ENCODE measurements at regions not wholly inside any gene's neighbourhood (a gene's known extent, or its start where the extent isn't known, plus 50 kb on each side); places are given as distances from the start of the nearest gene placed in this dataset.

GRCh38 chr9:118929287-118929686 lies 439.9 kb downstream of the BRINP1 start:
- intact Hi-C loops (cut with DNase I): no loop called here
- Histone ChIP-seq H3K27me3 (no peaks in the 10 kb centered on the region), H3K4me3 (no peak overlapping the region), H3K36me3 (no peaks in the 10 kb centered on the region), H3K4me1 (no peaks in the 10 kb centered on the region), H3K27ac (no peak overlapping the region), H3K9me3 (no peaks in the 10 kb centered on the region)
- WGBS, 2 donors: 56 to 68% methylated on average over 2 of the region's 2 CpGs
- no peak for DNase-seq
- TF ChIP-seq CTCF (IDR thresholded peaks at IDR 0.05) (no peak), POLR2A (IDR thresholded peaks at IDR 0.05) (no peak)

DNA sequence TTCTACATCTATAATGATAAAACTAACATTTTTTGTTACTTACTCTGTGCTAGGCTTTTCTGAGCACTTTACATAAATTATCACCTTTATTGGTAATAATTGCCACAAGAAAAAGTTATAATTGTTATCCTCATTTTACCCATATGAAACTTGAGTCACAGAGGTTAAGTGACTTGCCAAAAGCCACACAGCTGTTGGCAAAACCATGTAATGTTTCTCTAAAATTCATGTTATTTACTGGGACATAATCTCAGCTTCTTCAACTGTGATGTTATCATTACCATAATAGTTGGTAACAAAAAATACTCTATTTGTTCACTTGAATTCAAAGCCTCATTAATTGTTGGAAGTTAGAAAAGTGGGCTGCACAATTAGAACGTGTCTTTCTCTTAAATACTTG lies 437.3 kb downstream of the BRINP1 start:
- Histone ChIP-seq H3K36me3 (no peaks in the 10 kb centered on the region), H3K27me3 (no peaks in the 10 kb centered on the region), H3K9me3 (no peaks in the 10 kb centered on the region), H3K27ac (no peak overlapping the region), H3K4me3 (no peak overlapping the region), H3K4me1 (no peaks in the 10 kb centered on the region)
- intact Hi-C loops (cut with DNase I): no loop called here
- TF ChIP-seq POLR2A (IDR thresholded peaks at IDR 0.05) (no peak), CTCF (IDR thresholded peaks at IDR 0.05) (no peak)
- WGBS, 2 donors: 28 to 38% methylated on average over 1 of the region's 1 CpG
- DNase-seq: no peak

GRCh38 chr9:118938581-118938980 lies 430.7 kb downstream of the BRINP1 start:
- Histone ChIP-seq H3K4me3 (no peak overlapping the region), H3K27ac (no peak overlapping the region), H3K4me1 (no peaks in the 10 kb centered on the region), H3K9me3 (no peaks in the 10 kb centered on the region), H3K36me3 (no peaks in the 10 kb centered on the region), H3K27me3 (no peaks in the 10 kb centered on the region)
- DNase-seq: no peak
- intact Hi-C loops (cut with DNase I): no loop called here
- no peak for TF ChIP-seq POLR2A (IDR thresholded peaks at IDR 0.05)
- no peak for TF ChIP-seq CTCF (IDR thresholded peaks at IDR 0.05)

DNA sequence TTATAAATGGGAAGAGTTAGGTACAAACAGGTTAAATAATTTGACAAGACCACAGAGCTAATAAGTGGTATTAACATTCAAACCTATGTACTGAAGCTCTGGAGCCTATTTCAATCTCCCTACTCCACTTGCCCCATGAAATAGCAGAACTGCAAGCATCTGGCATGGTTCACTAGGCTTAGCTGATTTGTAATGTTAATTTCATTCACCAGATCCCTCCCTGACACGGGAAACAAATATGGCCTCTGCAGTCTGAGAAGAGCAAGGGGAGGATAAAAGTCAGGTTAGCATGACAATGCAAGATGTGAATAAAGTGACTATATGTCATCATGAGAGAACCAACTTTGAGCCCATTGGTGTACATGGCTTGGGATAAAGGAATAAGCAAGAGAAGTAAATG lies 428.8 kb downstream of the BRINP1 start:
- TF ChIP-seq POLR2A (IDR thresholded peaks at IDR 0.05) (no peak), CTCF (IDR thresholded peaks at IDR 0.05) (no peak)
- H3K27me3 ChIP-seq: no peaks in the 10 kb centered on the region
- 11 to 40% methylated on average over 1 of the region's 1 CpG for WGBS, 2 donors

DNA sequence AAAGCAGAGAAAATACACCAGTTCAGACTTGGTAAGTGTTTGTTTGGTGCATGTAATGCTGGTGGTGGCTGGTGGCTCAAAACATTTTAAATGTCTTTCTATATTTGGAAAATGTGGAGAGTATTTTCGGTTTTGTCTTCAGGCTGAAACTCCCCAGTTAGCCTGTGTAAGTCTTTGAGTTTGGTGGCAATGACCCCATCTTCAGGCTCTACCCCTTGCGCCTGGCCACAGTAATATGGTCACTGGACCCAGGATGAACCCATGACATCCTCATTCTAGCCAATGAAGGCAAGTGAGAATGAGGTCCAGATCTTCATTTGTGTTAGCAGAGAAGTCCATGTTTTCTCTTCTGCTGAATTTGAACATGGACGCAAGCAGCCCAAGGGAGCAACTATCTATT lies 422.6 kb downstream of the BRINP1 start:
- no peak overlapping the region for H3K4me3 ChIP-seq

More for the DNA sequence above, 428.8 kb downstream of the BRINP1 start:
- no peaks in the 10 kb centered on the region for H3K9me3 ChIP-seq
- H3K4me1 ChIP-seq: no peaks in the 10 kb centered on the region
- H3K4me3 ChIP-seq: no peak overlapping the region
- intact Hi-C loops (cut with DNase I): no loop called here
- H3K27ac ChIP-seq: no peak overlapping the region
- DNase-seq: no peak
- H3K36me3 ChIP-seq: no peaks in the 10 kb centered on the region

More for the DNA sequence above, 422.6 kb downstream of the BRINP1 start:
- H3K27me3 ChIP-seq: no peaks in the 10 kb centered on the region
- TF ChIP-seq POLR2A (IDR thresholded peaks at IDR 0.05): no peak
- no peak for TF ChIP-seq CTCF (IDR thresholded peaks at IDR 0.05)
- DNase-seq: no peak
- no peaks in the 10 kb centered on the region for H3K9me3 ChIP-seq
- H3K4me1 ChIP-seq: no peaks in the 10 kb centered on the region
- intact Hi-C loops (cut with DNase I): no loop called here
- no peak overlapping the region for H3K27ac ChIP-seq
- no peaks in the 10 kb centered on the region for H3K36me3 ChIP-seq
- WGBS, 2 donors: 64 to 80% methylated on average over 3 of the region's 3 CpGs
